Panc1 (cell line): ENCODE measurements at regions not wholly inside any gene's neighbourhood (a gene's known extent, or its start where the extent isn't known, plus 50 kb on each side); places are given as distances from the start of the nearest gene placed in this dataset.

Source experiments
- ATAC-seq: fragments of 200-7000 bp; cut with Tn5 transposase; 2 replicates; pipeline ENCODE4 v1.9.1; 2020; ENCODE audit warnings: mild to moderate bottlenecking, moderate library complexity
- BruUV-seq: library from RNA; stranded (reverse); fragments of 400-500 nt; replicated peaks from 2 replicates; lab custom pipeline; 2021; lab: Mats Ljungman, UMichigan
- CTCF ChIA-PET: fragments of 300-600 bp; sonication (Branson Sonifier 250); formaldehyde crosslinking; loops from one replicate; lab custom pipeline; 2022; ENCODE audit warnings: antibody characterized with exemption; lab: Charles Lee
- POLR2A ChIA-PET: fragments of 300-600 bp; sonication (Branson Sonifier 250); formaldehyde crosslinking; loops from one replicate; lab custom pipeline; 2022; ENCODE audit warnings: antibody characterized with exemption; lab: Charles Lee
- DNase-seq: peaks from one replicate; pipeline ENCODE4 v3.0.0-alpha.2; 2010; ENCODE audit warnings: low read depth, low spot score
- H3K27ac ChIP-seq: 2 replicates; pipeline ENCODE4 v1.5.1; 2011; ENCODE audit warnings: mild to moderate bottlenecking, low read length, inconsistent platforms
- H3K27me3 ChIP-seq: fragments of 200-500 bp; sonication (Bioruptor generic); 2 replicates; pipeline ENCODE4 v1.6.0; 2014; ENCODE audit warnings: low read length, inconsistent platforms; ENCODE audit not compliant: control insufficient read depth, insufficient read depth
- H3K36me3 ChIP-seq: fragments of 200-500 bp; sonication (Bioruptor generic); 2 replicates; pipeline ENCODE4 v1.5.1; 2014; ENCODE audit warnings: inconsistent platforms, mild to moderate bottlenecking, low read length, moderate library complexity; ENCODE audit not compliant: control insufficient read depth, insufficient read depth
- H3K4me1 ChIP-seq: 2 replicates; pipeline ENCODE4 v1.5.1; 2011; ENCODE audit warnings: inconsistent platforms, mild to moderate bottlenecking, low read length, moderate library complexity; ENCODE audit not compliant: control insufficient read depth, insufficient read depth
- H3K4me3 ChIP-seq, 2 experiments: 2 replicates each; pipeline ENCODE4 v1.5.1; 2011 to 2012; ENCODE audit warnings: low read depth in 2 of 2, low read length in 2 of 2, mild to moderate bottlenecking in 2 of 2, inconsistent platforms in 1 of 2, moderate library complexity in 1 of 2
- H3K9me3 ChIP-seq: fragments of 200-500 bp; sonication (Bioruptor generic); 2 replicates; pipeline ENCODE4 v1.5.1; 2014; ENCODE audit warnings: low read depth, mild to moderate bottlenecking, inconsistent platforms, low read length, moderate library complexity; ENCODE audit not compliant: control insufficient read depth, insufficient read depth
- CTCF ChIP-seq: fragments of 450-650 bp; IDR thresholded peaks from 2 replicates; pipeline ENCODE4 v1.5.1; 2017; ENCODE audit warnings: mild to moderate bottlenecking
- POLR2AphosphoS5 ChIP-seq: IDR thresholded peaks from 2 replicates; pipeline ENCODE4 v1.6.1; 2012; ENCODE audit warnings: mild to moderate bottlenecking, low read depth, low read length, moderate library complexity
- SIN3A ChIP-seq: IDR thresholded peaks from 2 replicates; pipeline ENCODE4 v1.6.1; 2012; ENCODE audit warnings: low read depth, mild to moderate bottlenecking, low read length, moderate library complexity, borderline replicate concordance; ENCODE audit not compliant: insufficient read depth
- TCF7L2 ChIP-seq: IDR thresholded peaks from 2 replicates; pipeline ENCODE4 v1.6.1; 2011; ENCODE audit warnings: mild to moderate bottlenecking, low read depth, low read length, inconsistent platforms
- in situ Hi-C: cut with HindIII; loops from 2 replicates; pipeline ENCODE4 v1.10.0; 2016; ENCODE audit warnings: low sequenced_read_pairs, low pct_unique_long_range_greater_than_20kb
- intact Hi-C: fragments of 100-400 bp; cut with micrococcal nuclease; formaldehyde crosslinking; loops from one replicate; pipeline ENCODE4 v1.10.0; 2022; ENCODE audit not compliant: unreplicated experiment
- TF ChIP-seq, protein P1 (sequence below), 2 experiments: IDR thresholded peaks; 2 replicates each; pipeline ENCODE4 v1.6.1; 2011 to 2012; ENCODE audit warnings: low read depth in 2 of 2, control low read depth in 1 of 2, low read length in 1 of 2, mild to moderate bottlenecking in 1 of 2, moderate library complexity in 1 of 2; ENCODE audit not compliant: insufficient read depth in 1 of 2

- ATAC-seq, result no peak
- no peak for DNase-seq
- Histone ChIP-seq H3K9me3 (no peaks in the 10 kb centered on the region), H3K4me1 (no peaks in the 10 kb centered on the region), H3K27ac (no peak overlapping the region), H3K4me3 (no peak overlapping the region), H3K27me3 (peaks cover 40% of the 10 kb centered on the region), H3K36me3 (no peaks in the 10 kb centered on the region)
- in situ Hi-C loops, result no loop called here
- POLR2A ChIA-PET, result no interaction called here
- CTCF ChIA-PET, result no interaction called here
- intact Hi-C loops, result no loop called here
- BruUV-seq, result no TSS peak
- TF ChIP-seq SIN3A (no peak), POLR2AphosphoS5 (no peak), TCF7L2 (no peak), CTCF (no peak)
- TF ChIP-seq, protein P1, sequence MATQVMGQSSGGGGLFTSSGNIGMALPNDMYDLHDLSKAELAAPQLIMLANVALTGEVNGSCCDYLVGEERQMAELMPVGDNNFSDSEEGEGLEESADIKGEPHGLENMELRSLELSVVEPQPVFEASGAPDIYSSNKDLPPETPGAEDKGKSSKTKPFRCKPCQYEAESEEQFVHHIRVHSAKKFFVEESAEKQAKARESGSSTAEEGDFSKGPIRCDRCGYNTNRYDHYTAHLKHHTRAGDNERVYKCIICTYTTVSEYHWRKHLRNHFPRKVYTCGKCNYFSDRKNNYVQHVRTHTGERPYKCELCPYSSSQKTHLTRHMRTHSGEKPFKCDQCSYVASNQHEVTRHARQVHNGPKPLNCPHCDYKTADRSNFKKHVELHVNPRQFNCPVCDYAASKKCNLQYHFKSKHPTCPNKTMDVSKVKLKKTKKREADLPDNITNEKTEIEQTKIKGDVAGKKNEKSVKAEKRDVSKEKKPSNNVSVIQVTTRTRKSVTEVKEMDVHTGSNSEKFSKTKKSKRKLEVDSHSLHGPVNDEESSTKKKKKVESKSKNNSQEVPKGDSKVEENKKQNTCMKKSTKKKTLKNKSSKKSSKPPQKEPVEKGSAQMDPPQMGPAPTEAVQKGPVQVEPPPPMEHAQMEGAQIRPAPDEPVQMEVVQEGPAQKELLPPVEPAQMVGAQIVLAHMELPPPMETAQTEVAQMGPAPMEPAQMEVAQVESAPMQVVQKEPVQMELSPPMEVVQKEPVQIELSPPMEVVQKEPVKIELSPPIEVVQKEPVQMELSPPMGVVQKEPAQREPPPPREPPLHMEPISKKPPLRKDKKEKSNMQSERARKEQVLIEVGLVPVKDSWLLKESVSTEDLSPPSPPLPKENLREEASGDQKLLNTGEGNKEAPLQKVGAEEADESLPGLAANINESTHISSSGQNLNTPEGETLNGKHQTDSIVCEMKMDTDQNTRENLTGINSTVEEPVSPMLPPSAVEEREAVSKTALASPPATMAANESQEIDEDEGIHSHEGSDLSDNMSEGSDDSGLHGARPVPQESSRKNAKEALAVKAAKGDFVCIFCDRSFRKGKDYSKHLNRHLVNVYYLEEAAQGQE (IDR thresholded peaks at IDR 0.05; ENCODE audit: insufficient read depth in 1 of 2, low read depth in 2 of 2, low read length in 1 of 2), result no peak
Measured at GRCh38 chr10:78386509-78386908, 352.8 kb downstream of the RPS24 start.

- CTCF ChIA-PET, result no interaction called here
- Histone ChIP-seq H3K4me1 (no peaks in the 10 kb centered on the region), H3K9me3 (no peaks in the 10 kb centered on the region), H3K36me3 (no peaks in the 10 kb centered on the region), H3K27me3 (peaks cover 41% of the 10 kb centered on the region), H3K4me3 (no peak overlapping the region), H3K27ac (no peak overlapping the region)
- intact Hi-C loops (no loop called here), in situ Hi-C loops (no loop called here)
- BruUV-seq, result no TSS peak
- no peak for TF ChIP-seq TCF7L2
- no peak for ATAC-seq
- POLR2A ChIA-PET, result no interaction called here
- no peak for DNase-seq
Measured at GRCh38 chr10:78388331-78389050, 354.8 kb downstream of the RPS24 start.

GRCh38 chr10:78389419-78389818 lies 355.8 kb downstream of the RPS24 start:
- no peaks in the 10 kb centered on the region for H3K9me3 ChIP-seq
- ChIA-PET CTCF (no interaction called here), POLR2A (no interaction called here)
- no peak for DNase-seq
- peaks cover 36% of the 10 kb centered on the region for H3K27me3 ChIP-seq
- intact Hi-C loops, result no loop called here
- no peak overlapping the region for H3K27ac ChIP-seq
- H3K4me1 ChIP-seq, result no peaks in the 10 kb centered on the region
- no peak for ATAC-seq
- no peaks in the 10 kb centered on the region for H3K36me3 ChIP-seq
- no peak for TF ChIP-seq TCF7L2
- no peak for TF ChIP-seq SIN3A
- no peak for TF ChIP-seq POLR2AphosphoS5
- no peak for TF ChIP-seq CTCF
- TF ChIP-seq, protein P1 (IDR thresholded peaks at IDR 0.05; ENCODE audit: insufficient read depth in 1 of 2, low read depth in 2 of 2, low read length in 1 of 2), result no peak
- no TSS peak for BruUV-seq
- in situ Hi-C loops, result no loop called here
- H3K4me3 ChIP-seq, result no peak overlapping the region
